ENCODE measurements at regions not wholly inside any gene's neighbourhood (a gene's known extent, or its start where the extent isn't known, plus 50 kb on each side); places are given as distances from the start of the nearest gene placed in this dataset.

DNA sequence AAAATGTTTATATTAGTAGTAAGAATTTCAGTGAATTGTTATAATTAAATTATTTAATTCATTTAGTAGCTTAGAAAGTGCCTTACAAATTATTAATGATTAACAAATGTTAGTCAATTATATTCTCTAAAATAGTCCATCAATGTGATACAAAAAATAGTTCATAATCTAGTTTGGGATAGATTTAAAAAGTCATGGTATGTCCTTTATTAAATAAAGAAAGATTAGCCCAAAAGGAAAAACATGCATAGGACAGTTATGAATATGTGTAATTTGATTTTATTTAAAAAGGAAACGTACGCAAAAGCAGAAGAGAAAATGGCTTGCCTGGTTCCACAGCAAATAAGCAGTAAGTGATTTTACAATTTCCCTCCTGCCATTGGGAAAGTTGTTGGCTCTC, 768.5 kb downstream of the TRIB2 start:
- TF ChIP-seq GATA3 (IDR thresholded peaks at IDR 0.05; ENCODE audit: low read depth, low read length) (no peak), GATA2 (IDR thresholded peaks at IDR 0.05; ENCODE audit: low read depth, low read length) (no peak)

Measured in SH-SY5Y (cell line).